PFSK-1 (cell line): ENCODE measurements at regions not wholly inside any gene's neighbourhood (a gene's known extent, or its start where the extent isn't known, plus 50 kb on each side); places are given as distances from the start of the nearest gene placed in this dataset.

Source experiments
- FOXP2 ChIP-seq: optimal IDR thresholded peaks from 2 replicates; pipeline ENCODE3; 2011; ENCODE audit warnings: borderline replicate concordance, control low read depth, inconsistent platforms; ENCODE audit not compliant: insufficient read depth; ENCODE audit errors: extremely low read length, extremely low read depth
- POLR2AphosphoS5 ChIP-seq: IDR thresholded peaks from 2 replicates; pipeline ENCODE4 v1.6.1; 2012; ENCODE audit warnings: low read depth, mild to moderate bottlenecking, control low read depth, low read length, moderate library complexity
- REST ChIP-seq, 2 experiments: IDR thresholded peaks; 2 replicates each; pipeline versions ENCODE4 v1.6.1 to v1.8.0; 2011 to 2012; ENCODE audit warnings: low read depth in 2 of 2, low read length in 2 of 2, control low read depth in 1 of 2, inconsistent platforms in 1 of 2, mild to moderate bottlenecking in 1 of 2, moderate library complexity in 1 of 2; ENCODE audit not compliant: insufficient read depth in 1 of 2
- SIN3A ChIP-seq: IDR thresholded peaks from 2 replicates; pipeline ENCODE4 v1.6.1; 2012; ENCODE audit warnings: mild to moderate bottlenecking, low read length, moderate library complexity, borderline replicate concordance; ENCODE audit not compliant: insufficient read depth
- TAF1 ChIP-seq: IDR thresholded peaks from 2 replicates; pipeline ENCODE4 v1.6.1; 2012; ENCODE audit warnings: low read length, control low read depth, borderline replicate concordance; ENCODE audit not compliant: insufficient read depth

GRCh38 chr6:137707590-137708360, 159.3 kb upstream of the TNFAIP3 start:
- no peak for TF ChIP-seq TAF1
- no peak for TF ChIP-seq REST (IDR thresholded peaks at IDR 0.05; ENCODE audit: insufficient read depth in 1 of 2, low read depth in 2 of 2, low read length in 2 of 2)
- no peak for TF ChIP-seq POLR2AphosphoS5
- no peak for TF ChIP-seq SIN3A
- no peak for TF ChIP-seq FOXP2
